ENCODE measurements at regions not wholly inside any gene's neighbourhood (a gene's known extent, or its start where the extent isn't known, plus 50 kb on each side); places are given as distances from the start of the nearest gene placed in this dataset.

- H3K4me3 ChIP-seq (ENCODE audit: low read depth in 1 of 3, low read length in 3 of 3), result no peak overlapping the region
- DNase-seq (ENCODE audit: low spot score), result no peak
- 55% methylated on average over 3 of the region's 3 CpGs for WGBS
- H3K36me3 ChIP-seq (ENCODE audit: control insufficient read depth in 4 of 4, insufficient read depth in 3 of 4, low read depth in 1 of 4, low read length in 3 of 4), result no peaks in the 10 kb centered on the region
- no peaks in the 10 kb centered on the region for H3K4me1 ChIP-seq (ENCODE audit: control insufficient read depth in 4 of 4, insufficient read depth in 4 of 4, low read length in 3 of 4)
- no peak overlapping the region for H3K9ac ChIP-seq (ENCODE audit: low read depth in 1 of 2, low read length in 2 of 2)
- no peak overlapping the region for H3K27ac ChIP-seq (ENCODE audit: low read depth in 1 of 2, low read length in 2 of 2)
- no peaks in the 10 kb centered on the region for H3K27me3 ChIP-seq (ENCODE audit: control insufficient read depth in 4 of 4, insufficient read depth in 4 of 4, low read length in 3 of 4)
- TF ChIP-seq NR2F2 (IDR thresholded peaks at IDR 0.05) (no peak), FOXA1 (IDR thresholded peaks at IDR 0.05) (no peak), RAD21 (IDR thresholded peaks at IDR 0.05) (no peak), ATF3 (IDR thresholded peaks at IDR 0.05) (no peak), EGR1 (IDR thresholded peaks at IDR 0.05; ENCODE audit: low read depth in 2 of 2) (no peak), RXRA (IDR thresholded peaks at IDR 0.05) (no peak), HNF4A (conservative IDR thresholded peaks at IDR 0.05) (no peak), SP1 (IDR thresholded peaks at IDR 0.05) (no peak), HNF4G (IDR thresholded peaks at IDR 0.05) (no peak), GABPA (IDR thresholded peaks at IDR 0.05 in 1 of 2, conservative IDR thresholded peaks at IDR 0.05 in 1 of 2) (no peak), TAF1 (conservative IDR thresholded peaks at IDR 0.05) (no peak), FOXA2 (IDR thresholded peaks at IDR 0.05) (no peak), YY1 (IDR thresholded peaks at IDR 0.05) (no peak), CTCF (IDR thresholded peaks at IDR 0.05; ENCODE audit: low read depth, low read length, missing input control) (no peak), JUND (IDR thresholded peaks at IDR 0.05) (no peak), MAX (IDR thresholded peaks at IDR 0.05) (no peak), ZBTB33 (IDR thresholded peaks at IDR 0.05) (no peak), REST (IDR thresholded peaks at IDR 0.05) (no peak)
- H3K9me3 ChIP-seq (ENCODE audit: control insufficient read depth in 4 of 4, low read length in 3 of 4), result no peaks in the 10 kb centered on the region
These were observed 150.8 kb downstream of the SOX2 start for GRCh38 chr3:181862502-181862901.
